ENCODE measurements at regions not wholly inside any gene's neighbourhood (a gene's known extent, or its start where the extent isn't known, plus 50 kb on each side); places are given as distances from the start of the nearest gene placed in this dataset.

DNA sequence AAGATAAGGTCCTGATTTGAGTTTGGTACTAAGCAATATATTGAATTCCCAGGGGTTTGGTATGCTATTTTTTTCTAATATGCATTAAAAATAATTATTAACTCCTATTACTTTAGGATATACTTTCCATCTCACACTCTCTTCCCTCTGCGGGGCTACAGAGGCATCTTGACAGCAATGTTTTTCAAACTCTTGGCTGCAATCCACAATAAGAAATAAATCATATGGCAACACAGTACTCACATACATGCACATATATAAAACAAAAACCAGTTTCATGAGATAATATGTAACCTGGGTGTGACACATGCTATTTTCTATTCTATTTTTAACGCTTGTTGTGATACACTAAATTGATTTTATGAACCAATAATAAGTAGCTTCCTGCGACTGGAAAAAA lies 189.5 kb downstream of the UNC5CL start:
- Mint-ChIP-seq H3K27ac (no peak overlapping the region), H3K4me3 (no peak overlapping the region), H3K9me3 (no peaks in the 10 kb centered on the region), H3K27me3 (ENCODE audit: low read depth) (no peaks in the 10 kb centered on the region), H3K4me1 (0 out of 2 replicates have a peak, but pooled peaks cover 1% of the 10 kb centered on the region), H3K36me3 (no peaks in the 10 kb centered on the region)
- ATAC-seq (no peak), DNase-seq (ENCODE audit: low spot score) (no peak)
- POLR2A ChIA-PET: no interaction called here
- CTCF ChIA-PET: interaction anchor here (1.2 to 1.3 kb wide), 2 partner anchors 63 to 136 kb away, joined by 3 to 4 read pairs; no protein-coding TSS in a partner anchor
- TF ChIP-seq NR3C1 (CRISPR knock-in tag; conservative IDR thresholded peaks at IDR 0.05; ENCODE audit: low read depth) (no peak), SMAD4 (CRISPR knock-in tag; IDR thresholded peaks at IDR 0.05) (no peak), HMGA2 (CRISPR knock-in tag; IDR thresholded peaks at IDR 0.05) (no peak), ATF1 (CRISPR knock-in tag; IDR thresholded peaks at IDR 0.05) (no peak), ESRRA (CRISPR knock-in tag; IDR thresholded peaks at IDR 0.05; ENCODE audit: borderline replicate concordance) (no peak), GABPB1 (CRISPR knock-in tag; IDR thresholded peaks at IDR 0.05) (no peak)
- TF ChIP-seq, protein P1, sequence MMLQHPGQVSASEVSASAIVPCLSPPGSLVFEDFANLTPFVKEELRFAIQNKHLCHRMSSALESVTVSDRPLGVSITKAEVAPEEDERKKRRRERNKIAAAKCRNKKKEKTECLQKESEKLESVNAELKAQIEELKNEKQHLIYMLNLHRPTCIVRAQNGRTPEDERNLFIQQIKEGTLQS (CRISPR knock-in tag; conservative IDR thresholded peaks at IDR 0.05): no peak

DNA sequence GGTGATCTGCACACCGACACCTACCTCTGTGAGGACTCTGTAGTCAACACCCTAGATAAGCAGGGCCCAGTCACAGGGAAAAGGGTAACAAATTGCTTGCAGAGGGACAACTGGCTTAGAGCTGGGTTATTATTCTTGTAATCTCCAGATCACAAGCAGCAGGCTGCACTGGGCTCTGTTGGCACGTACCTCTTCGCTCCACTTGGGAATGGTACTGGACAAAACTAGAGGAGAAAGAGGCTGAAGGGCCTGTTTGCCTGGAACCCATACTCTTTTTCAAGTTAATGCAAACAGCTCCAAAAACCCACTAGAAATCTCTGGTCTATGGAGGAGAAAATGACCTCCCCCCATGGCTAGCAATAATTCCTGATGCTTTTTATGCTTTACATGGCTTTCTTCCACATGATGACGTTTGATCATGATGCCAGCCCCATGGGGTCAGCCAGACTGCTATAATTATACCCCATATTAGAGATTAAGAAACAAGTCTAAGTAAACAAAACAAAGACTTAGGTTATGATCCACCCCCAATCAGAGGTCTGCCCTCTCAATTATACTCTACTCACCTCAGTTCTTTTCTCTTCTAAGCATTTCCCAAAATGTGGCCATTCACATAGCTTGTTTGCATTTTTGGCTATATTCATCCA lies 190.0 kb downstream of the UNC5CL start:
- no peak for ATAC-seq
- ChIA-PET POLR2A (no interaction called here), CTCF (interaction anchor here (1.3 kb wide), 1 partner anchor 63 kb away, joined by 3 read pairs; no protein-coding TSS in a partner anchor)
- no peak overlapping the region for H3K4me3 Mint-ChIP-seq
- H3K4me1 Mint-ChIP-seq: peaks cover 7% of the 10 kb centered on the region
- no peaks in the 10 kb centered on the region for H3K36me3 Mint-ChIP-seq
- TF ChIP-seq TCF7 (CRISPR knock-in tag; IDR thresholded peaks at IDR 0.05; ENCODE audit: low read depth) (no peak), ZNF219 (CRISPR knock-in tag; IDR thresholded peaks at IDR 0.05; ENCODE audit: borderline replicate concordance) (no peak), CREM (CRISPR knock-in tag; IDR thresholded peaks at IDR 0.05) (no peak), OVOL2 (CRISPR knock-in tag; IDR thresholded peaks at IDR 0.05; ENCODE audit: borderline replicate concordance) (no peak), STAT6 (CRISPR knock-in tag; conservative IDR thresholded peaks at IDR 0.05; ENCODE audit: low read depth) (no peak), ZNF532 (CRISPR knock-in tag; IDR thresholded peaks at IDR 0.05; ENCODE audit: borderline replicate concordance) (no peak), USF1 (CRISPR knock-in tag; IDR thresholded peaks at IDR 0.05) (no peak)
- H3K9me3 Mint-ChIP-seq: no peaks in the 10 kb centered on the region
- no peak overlapping the region for H3K27ac Mint-ChIP-seq
- no peak for DNase-seq (ENCODE audit: low spot score)
- no peaks in the 10 kb centered on the region for H3K27me3 Mint-ChIP-seq (ENCODE audit: low read depth)

DNA sequence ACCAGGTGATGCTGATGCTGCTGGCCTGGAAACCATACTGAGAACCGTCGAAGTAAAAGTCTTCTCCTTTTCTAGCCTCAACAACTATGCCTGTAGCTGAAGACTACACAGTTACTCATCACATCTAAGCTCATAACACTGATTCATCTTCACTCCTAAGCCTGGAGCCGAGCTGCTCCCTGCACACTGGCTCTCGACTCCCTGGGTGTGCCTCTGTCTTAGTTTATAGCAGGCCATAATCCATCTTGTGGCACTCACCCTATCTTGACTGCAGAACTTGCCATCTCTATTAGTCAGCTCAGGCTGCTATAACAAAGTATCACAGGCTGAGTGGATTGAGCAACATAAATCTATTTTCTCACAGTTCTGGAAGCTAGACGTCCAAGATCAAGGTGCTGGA lies 191.0 kb downstream of the UNC5CL start:
- no peaks in the 10 kb centered on the region for H3K9me3 Mint-ChIP-seq
- ATAC-seq (no peak), DNase-seq (ENCODE audit: low spot score) (no peak)
- no peak overlapping the region for H3K27ac Mint-ChIP-seq
- H3K27me3 Mint-ChIP-seq (ENCODE audit: low read depth): no peaks in the 10 kb centered on the region
- POLR2A ChIA-PET: no interaction called here
- no peaks in the 10 kb centered on the region for H3K36me3 Mint-ChIP-seq
- H3K4me3 Mint-ChIP-seq: no peak overlapping the region
- H3K4me1 Mint-ChIP-seq: peaks cover 15% of the 10 kb centered on the region
- CTCF ChIA-PET: interaction anchor here (1.0 kb wide), 1 partner anchor 135 kb away, joined by 3 read pairs; no protein-coding TSS in a partner anchor
- TF ChIP-seq ZNF219 (CRISPR knock-in tag; IDR thresholded peaks at IDR 0.05; ENCODE audit: borderline replicate concordance): no peak
- no peak for TF ChIP-seq ZBTB21 (CRISPR knock-in tag; IDR thresholded peaks at IDR 0.05; ENCODE audit: borderline replicate concordance)
- TF ChIP-seq E2F5 (CRISPR knock-in tag; IDR thresholded peaks at IDR 0.05): no peak
- TF ChIP-seq ELF4 (CRISPR knock-in tag; IDR thresholded peaks at IDR 0.05; ENCODE audit: low read depth): no peak
- no peak for TF ChIP-seq OVOL2 (CRISPR knock-in tag; IDR thresholded peaks at IDR 0.05; ENCODE audit: borderline replicate concordance)
- no peak for TF ChIP-seq PRDM15 (CRISPR knock-in tag; IDR thresholded peaks at IDR 0.05)
